Testis (tissue), 2 donors: ENCODE measurements at regions not wholly inside any gene's neighbourhood (a gene's known extent, or its start where the extent isn't known, plus 50 kb on each side); places are given as distances from the start of the nearest gene placed in this dataset.

Source experiments
- POLR2A ChIP-seq: fragments of 450-650 bp; IDR thresholded peaks from one replicate; pipeline ENCODE4 v1.6.1; 2017; ENCODE audit warnings: antibody characterized with exemption, mild to moderate bottlenecking, moderate library complexity
- TF ChIP-seq, protein P1 (sequence below), 3 experiments: fragments of 450-650 bp in 2 of 3; fragments of 200-600 bp in 1 of 3; sonication (generic) in 1 of 3; IDR thresholded peaks; one replicate each; pipeline ENCODE4 v1.5.1; 2016 to 2019; ENCODE audit warnings: antibody characterized with exemption in 3 of 3, mild to moderate bottlenecking in 2 of 3, moderate library complexity in 1 of 3

DNA sequence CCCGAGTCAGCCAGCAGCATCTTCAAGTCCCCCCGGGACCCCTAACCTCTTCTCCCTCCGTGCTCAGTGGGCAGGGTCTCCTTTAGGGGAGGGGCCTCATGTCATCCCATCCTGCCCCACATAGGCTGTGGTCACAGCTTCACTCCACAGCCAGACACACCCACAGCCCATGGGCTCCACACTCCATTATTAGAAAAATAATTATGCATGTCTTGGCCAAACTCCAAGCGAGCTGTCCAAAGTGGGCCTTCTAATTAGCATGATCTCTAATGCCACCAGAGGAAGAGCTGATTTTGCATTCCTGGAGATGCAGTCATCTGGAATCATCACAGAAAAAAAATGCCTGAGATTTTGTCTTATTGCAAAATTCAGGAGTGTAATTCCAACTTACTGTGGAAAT is 418.2 kb downstream of the IRX2 start:
- TF ChIP-seq, protein P1, sequence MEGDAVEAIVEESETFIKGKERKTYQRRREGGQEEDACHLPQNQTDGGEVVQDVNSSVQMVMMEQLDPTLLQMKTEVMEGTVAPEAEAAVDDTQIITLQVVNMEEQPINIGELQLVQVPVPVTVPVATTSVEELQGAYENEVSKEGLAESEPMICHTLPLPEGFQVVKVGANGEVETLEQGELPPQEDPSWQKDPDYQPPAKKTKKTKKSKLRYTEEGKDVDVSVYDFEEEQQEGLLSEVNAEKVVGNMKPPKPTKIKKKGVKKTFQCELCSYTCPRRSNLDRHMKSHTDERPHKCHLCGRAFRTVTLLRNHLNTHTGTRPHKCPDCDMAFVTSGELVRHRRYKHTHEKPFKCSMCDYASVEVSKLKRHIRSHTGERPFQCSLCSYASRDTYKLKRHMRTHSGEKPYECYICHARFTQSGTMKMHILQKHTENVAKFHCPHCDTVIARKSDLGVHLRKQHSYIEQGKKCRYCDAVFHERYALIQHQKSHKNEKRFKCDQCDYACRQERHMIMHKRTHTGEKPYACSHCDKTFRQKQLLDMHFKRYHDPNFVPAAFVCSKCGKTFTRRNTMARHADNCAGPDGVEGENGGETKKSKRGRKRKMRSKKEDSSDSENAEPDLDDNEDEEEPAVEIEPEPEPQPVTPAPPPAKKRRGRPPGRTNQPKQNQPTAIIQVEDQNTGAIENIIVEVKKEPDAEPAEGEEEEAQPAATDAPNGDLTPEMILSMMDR (IDR thresholded peaks at IDR 0.05): no peak
- no peak for TF ChIP-seq POLR2A
